GM12865 (cell line): ENCODE measurements at regions not wholly inside any gene's neighbourhood (a gene's known extent, or its start where the extent isn't known, plus 50 kb on each side); places are given as distances from the start of the nearest gene placed in this dataset.
A peak's percentile ranks its signal among the peaks of the same experiment; 100 is the strongest.

Experiments used
- DNase-seq: peaks from one replicate; pipeline ENCODE4 v3.0.0; 2010; ENCODE audit warnings: low read depth
- H3K4me3 ChIP-seq: 2 replicates; pipeline ENCODE4 v1.5.1; 2011; ENCODE audit warnings: mild to moderate bottlenecking, low read depth, low read length, control low read depth
- CTCF ChIP-seq: IDR thresholded peaks from 2 replicates; pipeline ENCODE4 v1.5.1; 2011; ENCODE audit warnings: low read length, control low read depth, low read depth, inconsistent platforms; ENCODE audit not compliant: insufficient read depth; ENCODE audit errors: missing control alignments

DNA sequence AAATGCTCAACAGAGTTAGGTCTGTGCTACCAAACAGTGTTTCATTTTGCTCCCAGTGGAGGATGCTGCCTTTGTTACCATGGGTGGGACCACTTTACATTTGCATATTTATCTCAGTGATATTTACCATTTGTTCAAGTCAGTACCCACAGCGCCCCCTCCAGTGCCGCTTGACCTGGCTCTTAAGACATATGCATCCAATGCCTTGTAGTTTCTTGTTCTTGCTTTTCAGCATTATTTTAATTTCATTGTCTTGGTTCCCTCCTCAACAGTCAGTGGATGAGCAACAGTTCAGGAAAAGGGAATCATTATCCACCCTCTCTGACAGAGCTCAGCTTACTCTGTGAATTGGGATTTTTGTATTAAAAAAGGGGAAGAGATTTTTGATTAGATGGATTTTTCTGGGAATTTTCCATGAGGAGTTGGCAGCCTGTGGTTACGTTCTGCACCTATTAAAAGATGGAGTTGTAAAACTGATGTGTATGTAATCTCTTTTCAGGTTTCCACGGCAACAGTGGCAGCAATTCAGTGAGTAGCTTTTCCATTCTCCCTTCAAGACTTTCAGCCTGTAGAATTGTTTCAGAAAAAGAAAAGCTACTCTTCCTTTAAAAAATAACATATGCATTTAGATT is 240.5 kb upstream of the DAAM1 start:
- TF ChIP-seq CTCF, result peak; percentile 5
- no peak overlapping the region for H3K4me3 ChIP-seq
- DNase-seq, result peak; percentile 29

DNA sequence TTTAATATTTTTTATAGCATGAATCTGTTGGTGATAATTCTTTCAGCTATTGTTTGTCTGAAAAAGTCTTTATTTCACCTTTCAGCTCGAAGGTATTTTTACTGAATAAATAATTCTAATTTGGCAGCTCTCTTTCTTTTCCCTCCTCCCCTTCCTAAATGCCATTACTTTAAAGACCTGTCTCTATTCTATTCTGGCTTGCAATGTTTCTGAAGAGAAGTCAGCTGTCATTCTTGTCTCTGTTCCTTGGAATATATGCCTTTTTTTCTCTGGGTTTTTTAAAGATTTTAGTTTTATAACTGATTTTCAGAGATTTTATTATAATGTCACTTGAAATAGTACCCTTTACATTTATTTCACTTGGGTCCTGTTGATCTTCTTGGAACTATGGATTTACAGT is 237.9 kb upstream of the DAAM1 start:
- no peak for DNase-seq
- TF ChIP-seq CTCF, result no peak
- H3K4me3 ChIP-seq, result no peak overlapping the region

DNA sequence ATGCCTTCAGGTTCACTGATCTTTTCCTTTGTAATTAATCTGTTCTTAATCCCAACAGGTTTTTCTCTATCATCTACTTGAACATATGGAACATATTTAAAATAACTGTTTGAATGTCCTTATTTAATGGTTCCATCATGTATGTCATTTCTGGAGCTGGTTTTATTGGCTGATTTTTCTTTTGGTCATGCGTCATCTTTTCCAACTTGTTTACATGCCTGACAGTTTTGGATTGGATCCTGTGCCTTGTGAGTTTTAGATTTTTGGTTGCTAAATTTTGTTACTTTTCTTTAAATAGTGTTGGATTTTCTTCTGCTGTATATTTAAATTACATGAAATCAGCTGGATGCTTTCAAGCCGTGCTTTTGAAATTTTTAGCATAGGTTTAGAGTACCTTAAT is 237.3 kb upstream of the DAAM1 start:
- H3K4me3 ChIP-seq, result no peak overlapping the region
- TF ChIP-seq CTCF, result no peak
- no peak for DNase-seq

GRCh38 chr14:58954052-58954451 is 234.4 kb upstream of the DAAM1 start:
- no peak overlapping the region for H3K4me3 ChIP-seq
- no peak for TF ChIP-seq CTCF

DNA sequence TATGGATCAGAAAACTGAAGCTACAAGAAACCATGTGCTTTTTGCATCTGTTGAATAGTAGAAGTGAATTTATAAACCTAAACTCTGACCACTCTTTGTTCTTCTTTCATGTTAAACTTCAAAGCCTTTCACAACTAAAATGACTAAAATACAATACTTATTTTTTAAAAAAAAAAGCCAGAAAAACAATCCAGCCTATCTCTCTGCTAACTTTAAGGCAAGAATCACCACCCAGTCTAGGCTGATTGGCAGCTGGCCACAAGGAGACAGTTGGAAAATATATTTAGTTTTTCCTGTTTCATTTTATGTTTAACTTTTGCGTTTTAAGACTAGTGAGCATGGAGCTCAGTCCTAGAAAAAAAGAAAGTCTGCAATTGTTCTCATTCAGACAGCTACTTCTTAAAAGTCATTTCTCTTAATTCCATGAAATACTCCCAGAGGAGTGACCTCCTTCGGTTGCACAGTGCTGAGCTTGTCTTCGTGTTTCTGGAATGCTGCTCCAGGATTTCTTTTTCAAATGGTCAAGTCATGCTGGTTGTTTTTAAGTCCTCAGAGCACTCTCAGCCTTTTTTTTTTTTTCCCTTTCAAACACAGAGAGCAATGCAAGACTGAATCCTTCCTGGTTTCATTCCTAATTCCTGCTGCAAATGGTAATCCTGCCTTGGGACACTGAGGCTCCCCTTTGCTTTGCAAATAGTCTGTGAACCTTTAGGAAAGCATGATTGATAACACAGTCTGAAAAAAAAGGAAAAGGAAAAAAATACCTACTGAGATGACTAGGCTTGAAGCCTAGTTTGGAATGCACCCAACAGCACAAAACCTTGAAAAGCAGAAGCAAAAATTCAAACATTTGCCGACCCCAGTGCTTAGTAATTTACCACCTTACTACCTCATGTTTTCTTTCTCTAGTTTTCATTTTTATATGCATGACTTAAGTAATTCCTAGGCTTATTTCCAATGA is 233.3 kb upstream of the DAAM1 start:
- H3K4me3 ChIP-seq, result no peak overlapping the region; the same call in 1 of the 2 replicates
- no peak for TF ChIP-seq CTCF
- DNase-seq, result peak; percentile 68

More at GRCh38 chr14:58954052-58954451, 234.4 kb upstream of the DAAM1 start:
- peak; percentile 60 for DNase-seq

DNA sequence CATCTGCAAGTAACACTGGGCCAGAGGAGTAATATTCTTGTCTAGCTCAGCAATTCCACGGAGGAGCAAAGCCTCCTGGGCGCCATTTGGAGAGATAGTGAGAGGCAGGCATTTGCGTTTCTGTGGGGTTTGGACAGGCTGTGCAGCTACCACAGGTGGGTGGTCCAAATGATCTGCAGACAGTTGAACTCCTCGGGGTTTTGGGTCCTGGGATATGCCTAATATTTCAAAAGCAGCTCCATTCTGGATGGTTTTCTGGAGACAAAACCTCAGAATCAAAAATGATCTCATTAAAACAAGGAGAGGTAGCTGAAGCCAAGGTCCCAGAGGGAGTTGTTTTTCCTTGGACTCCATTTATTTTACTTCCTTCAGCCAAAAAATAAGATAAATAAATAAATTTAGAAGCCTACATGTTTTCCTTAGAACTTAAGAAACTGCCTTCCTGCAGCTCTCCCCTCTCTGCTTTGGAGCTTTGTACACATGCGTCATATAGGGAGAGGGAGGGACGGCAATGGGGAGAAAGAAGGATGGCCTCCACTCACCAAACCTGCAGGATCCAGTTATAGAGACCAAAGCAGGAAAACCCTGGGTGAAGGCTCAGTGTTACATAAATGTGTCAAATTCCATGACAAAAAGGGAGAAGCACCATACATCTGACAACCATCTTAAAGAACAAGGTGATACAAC is 227.3 kb upstream of the DAAM1 start:
- DNase-seq, result no peak
- no peak overlapping the region for H3K4me3 ChIP-seq
- TF ChIP-seq CTCF, result no peak
